Esophagus muscularis mucosa (tissue), 4 donors: ENCODE measurements at regions not wholly inside any gene's neighbourhood (a gene's known extent, or its start where the extent isn't known, plus 50 kb on each side); places are given as distances from the start of the nearest gene placed in this dataset.
A peak's percentile ranks its signal among the peaks of the same experiment; 100 is the strongest.

Experiments
- DNase-seq: peaks from one replicate; pipeline ENCODE4 v3.0.0-alpha.2; 2017; ENCODE audit errors: extremely low spot score
- H3K27ac ChIP-seq, 4 donors: fragments of 200-600 bp; sonication (generic); replicated peaks in 1 of 4; 1 replicate in 3 of 4; 2 replicates in 1 of 4; pipeline ENCODE4 v1.5.1; 2016 to 2019; ENCODE audit warnings: mild to moderate bottlenecking in 1 of 4
- H3K27me3 ChIP-seq, 4 donors: fragments of 200-600 bp; sonication (generic); one replicate each; pipeline versions ENCODE4 v1.5.1 to v1.6.0; 2016 to 2019
- H3K36me3 ChIP-seq, 4 donors: fragments of 200-600 bp; sonication (generic); one replicate each; pipeline ENCODE4 v1.5.1; 2016 to 2019
- H3K4me1 ChIP-seq, 4 donors: fragments of 200-600 bp; sonication (generic); one replicate each; pipeline ENCODE4 v1.5.1; 2016 to 2019
- H3K4me3 ChIP-seq, 4 donors: fragments of 200-600 bp; sonication (generic); 1 replicate in 2 of 4; 2 replicates in 2 of 4; pipeline ENCODE4 v1.5.1; 2016 to 2019; ENCODE audit warnings: mild to moderate bottlenecking in 4 of 4, moderate library complexity in 1 of 4
- H3K9me3 ChIP-seq, 4 donors: fragments of 200-600 bp; sonication (generic); 1 replicate in 3 of 4; 2 replicates in 1 of 4; pipeline ENCODE4 v1.5.1; 2016 to 2019
- EP300 ChIP-seq: sonication (generic); formaldehyde crosslinking; IDR thresholded peaks from one replicate; pipeline ENCODE4 v1.6.1; 2017; ENCODE audit warnings: antibody characterized with exemption
- POLR2A ChIP-seq: fragments of 450-650 bp; IDR thresholded peaks from one replicate; pipeline ENCODE4 v1.6.1; 2017; ENCODE audit warnings: antibody characterized with exemption, moderate library complexity, mild to moderate bottlenecking, low read depth
- POLR2AphosphoS5 ChIP-seq, 2 donors: sonication (generic); formaldehyde crosslinking; IDR thresholded peaks; one replicate each; pipeline ENCODE4 v1.6.1; 2017; ENCODE audit warnings: antibody characterized with exemption in 2 of 2
- WGBS: methylation state at CpG from one replicate; pipeline ENCODE4 v1.1.5; 2018; 5-methylcytosine and 5-hydroxymethylcytosine counted together
- intact Hi-C: fragments of 100-400 bp; cut with DNase I; formaldehyde crosslinking; loops from one replicate; pipeline ENCODE4 v1.15.1; 2023
- TF ChIP-seq, protein P1 (sequence below), 3 experiments: fragments of 200-600 bp in 2 of 3; fragments of 450-650 bp in 1 of 3; sonication (generic) in 2 of 3; IDR thresholded peaks; one replicate each; pipeline ENCODE4 v1.5.1; 2017 to 2019; ENCODE audit warnings: antibody characterized with exemption in 3 of 3, mild to moderate bottlenecking in 2 of 3, moderate library complexity in 1 of 3

DNA sequence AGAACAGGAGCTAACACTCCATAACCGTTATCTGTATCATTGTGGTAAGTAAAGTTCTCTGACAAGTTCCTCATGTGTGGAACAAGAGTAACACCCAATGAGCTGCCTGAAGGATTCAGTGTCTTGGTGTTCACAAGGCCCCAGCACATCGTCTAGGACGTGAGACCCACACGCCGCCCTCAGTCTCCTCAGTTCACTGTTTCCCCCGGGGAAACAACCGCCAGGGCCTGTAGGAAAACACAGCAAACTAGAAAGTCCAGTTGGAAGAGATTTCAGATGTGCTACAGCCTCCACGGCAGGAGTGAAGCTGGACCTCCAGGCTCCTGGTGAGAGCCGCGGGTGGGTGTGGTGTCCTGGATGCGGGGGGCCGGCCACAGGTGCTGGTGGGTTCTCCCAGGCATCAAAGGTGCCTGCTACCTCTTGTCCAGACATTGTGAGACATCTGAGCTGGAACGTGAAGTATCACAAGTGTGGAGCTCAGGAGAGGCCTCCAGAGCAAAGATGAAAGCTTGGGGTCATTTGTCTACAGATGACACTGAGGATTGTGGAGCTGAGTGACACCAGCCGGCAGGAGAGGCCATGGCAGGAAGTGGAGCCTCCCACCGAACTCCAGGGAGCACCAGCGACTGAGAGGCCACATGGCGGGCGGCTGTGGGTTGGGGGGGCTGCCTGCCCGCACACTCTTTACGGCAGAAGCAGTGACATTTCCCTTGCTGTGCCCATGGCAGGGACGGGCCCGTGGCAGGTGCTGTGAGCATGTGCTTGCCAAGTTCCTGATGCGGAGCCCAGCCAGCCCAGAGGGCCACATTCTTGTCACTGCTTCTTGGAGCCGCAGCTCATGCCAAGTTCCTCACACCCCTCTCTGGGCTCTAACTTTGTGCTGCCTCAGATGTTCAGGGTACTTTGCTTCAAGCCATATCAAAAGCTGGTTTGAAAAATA, 131.2 kb downstream of the TMEM18 start:
- Histone ChIP-seq H3K36me3 (no peaks in the 10 kb centered on the region), H3K9me3 (peaks cover 0 to 6% (median 0%) of the 10 kb centered on the region in 4 donors), H3K27me3 (peaks cover 0 to 35% (median 0%) of the 10 kb centered on the region in 4 donors), H3K4me1 (no peaks in the 10 kb centered on the region), H3K27ac (no peak overlapping the region), H3K4me3 (no peak overlapping the region)
- 67% methylated on average over 21 of the region's 24 CpGs for WGBS
- peak; percentile 88 for DNase-seq
- intact Hi-C loops, result no loop called here
- no peak for TF ChIP-seq POLR2A
- TF ChIP-seq, protein P1, sequence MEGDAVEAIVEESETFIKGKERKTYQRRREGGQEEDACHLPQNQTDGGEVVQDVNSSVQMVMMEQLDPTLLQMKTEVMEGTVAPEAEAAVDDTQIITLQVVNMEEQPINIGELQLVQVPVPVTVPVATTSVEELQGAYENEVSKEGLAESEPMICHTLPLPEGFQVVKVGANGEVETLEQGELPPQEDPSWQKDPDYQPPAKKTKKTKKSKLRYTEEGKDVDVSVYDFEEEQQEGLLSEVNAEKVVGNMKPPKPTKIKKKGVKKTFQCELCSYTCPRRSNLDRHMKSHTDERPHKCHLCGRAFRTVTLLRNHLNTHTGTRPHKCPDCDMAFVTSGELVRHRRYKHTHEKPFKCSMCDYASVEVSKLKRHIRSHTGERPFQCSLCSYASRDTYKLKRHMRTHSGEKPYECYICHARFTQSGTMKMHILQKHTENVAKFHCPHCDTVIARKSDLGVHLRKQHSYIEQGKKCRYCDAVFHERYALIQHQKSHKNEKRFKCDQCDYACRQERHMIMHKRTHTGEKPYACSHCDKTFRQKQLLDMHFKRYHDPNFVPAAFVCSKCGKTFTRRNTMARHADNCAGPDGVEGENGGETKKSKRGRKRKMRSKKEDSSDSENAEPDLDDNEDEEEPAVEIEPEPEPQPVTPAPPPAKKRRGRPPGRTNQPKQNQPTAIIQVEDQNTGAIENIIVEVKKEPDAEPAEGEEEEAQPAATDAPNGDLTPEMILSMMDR (IDR thresholded peaks at IDR 0.05), result no peak

DNA sequence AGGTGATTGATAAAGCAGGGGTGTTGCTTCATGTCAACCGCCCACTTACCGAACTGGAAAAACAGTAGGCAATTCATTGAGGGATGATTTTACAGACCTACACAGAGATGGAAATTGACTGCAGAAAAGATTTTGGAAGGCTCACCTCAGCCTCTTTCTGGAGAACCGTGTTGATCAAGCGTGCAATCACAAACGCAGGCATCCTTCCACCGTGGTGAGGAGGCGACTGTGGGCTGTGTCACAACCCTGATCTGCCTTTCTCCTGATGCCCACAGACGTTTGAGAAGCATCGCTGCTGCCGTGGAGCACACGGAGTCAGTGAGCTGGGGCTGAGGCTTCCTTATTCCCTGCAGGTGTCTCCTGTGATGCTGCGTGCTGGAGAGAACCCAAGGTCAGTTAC, 132.0 kb downstream of the TMEM18 start:
- Histone ChIP-seq H3K27me3 (peaks cover 0 to 35% (median 0%) of the 10 kb centered on the region in 4 donors), H3K36me3 (no peaks in the 10 kb centered on the region), H3K27ac (no peak overlapping the region), H3K4me1 (no peaks in the 10 kb centered on the region), H3K4me3 (no peak overlapping the region), H3K9me3 (peaks cover 0 to 6% (median 1%) of the 10 kb centered on the region in 4 donors)
- no peak for TF ChIP-seq EP300
- TF ChIP-seq, protein P1 (IDR thresholded peaks at IDR 0.05), result no peak
- no peak for TF ChIP-seq POLR2A
- TF ChIP-seq POLR2AphosphoS5 (IDR thresholded peaks at IDR 0.05), result no peak
- intact Hi-C loops, result no loop called here
- DNase-seq, result no peak
- 84% methylated on average over 12 of the region's 12 CpGs for WGBS

DNA sequence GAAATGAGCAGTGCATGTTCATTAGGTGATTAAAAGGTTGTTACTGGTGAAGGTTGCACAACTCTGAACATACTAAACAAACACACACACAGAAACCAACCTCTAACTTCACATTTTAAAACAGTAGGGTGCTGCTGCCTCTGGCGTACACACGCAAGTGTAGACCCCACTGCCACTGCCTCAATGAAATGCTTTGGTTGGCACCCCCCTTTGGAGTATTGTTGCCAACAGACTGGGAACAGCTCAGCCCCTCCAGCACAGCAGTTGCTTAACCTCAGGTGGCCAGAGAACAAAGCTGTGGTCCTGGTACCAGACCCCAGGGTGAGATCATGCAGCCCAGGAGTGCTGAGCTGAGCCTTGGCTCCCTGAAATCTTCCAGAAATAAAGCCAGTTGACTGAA, 138.6 kb downstream of the TMEM18 start:
- peaks cover 0 to 3% (median 0%) of the 10 kb centered on the region in 4 donors for H3K27me3 ChIP-seq
- WGBS, result 94% methylated on average over 2 of the region's 2 CpGs
- TF ChIP-seq EP300 (no peak), POLR2AphosphoS5 (IDR thresholded peaks at IDR 0.05) (no peak), POLR2A (no peak)
- TF ChIP-seq, protein P1 (IDR thresholded peaks at IDR 0.05), result no peak
- intact Hi-C loops, result no loop called here
- no peak overlapping the region for H3K4me3 ChIP-seq
- H3K27ac ChIP-seq, result no peak overlapping the region
- H3K4me1 ChIP-seq, result no peaks in the 10 kb centered on the region
- DNase-seq, result peak; percentile 80
- no peaks in the 10 kb centered on the region for H3K36me3 ChIP-seq
- H3K9me3 ChIP-seq, result peaks cover 0 to 27% (median 19%) of the 10 kb centered on the region in 4 donors

DNA sequence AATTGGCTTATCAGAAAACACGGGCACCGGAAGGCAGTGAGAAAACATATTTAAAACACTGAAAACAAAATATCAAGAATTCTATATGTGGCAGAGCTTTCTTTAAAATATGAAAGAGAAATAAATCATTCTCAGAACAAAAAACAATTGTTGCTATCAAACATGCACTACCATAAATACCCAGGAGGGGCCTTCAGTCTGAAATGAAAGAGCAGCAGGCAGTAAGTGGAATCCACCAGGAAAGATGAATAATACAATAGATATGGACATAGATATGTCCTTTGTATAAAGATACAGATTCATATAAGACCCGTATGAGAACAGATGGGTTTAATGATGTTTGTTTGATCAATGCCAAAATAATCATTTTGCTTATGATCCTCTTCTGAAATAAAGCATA, 142.0 kb downstream of the TMEM18 start:
- Histone ChIP-seq H3K9me3 (peaks cover 0 to 53% (median 30%) of the 10 kb centered on the region in 4 donors), H3K36me3 (no peaks in the 10 kb centered on the region), H3K4me3 (no peak overlapping the region), H3K27me3 (no peaks in the 10 kb centered on the region), H3K27ac (no peak overlapping the region), H3K4me1 (no peaks in the 10 kb centered on the region)
- no peak for DNase-seq
- intact Hi-C loops, result no loop called here
- 65% methylated on average over 3 of the region's 3 CpGs for WGBS
- TF ChIP-seq, protein P1 (IDR thresholded peaks at IDR 0.05), result no peak
- no peak for TF ChIP-seq EP300
- TF ChIP-seq POLR2A, result no peak
- no peak for TF ChIP-seq POLR2AphosphoS5 (IDR thresholded peaks at IDR 0.05)
